ENCODE measurements at regions not wholly inside any gene's neighbourhood (a gene's known extent, or its start where the extent isn't known, plus 50 kb on each side); places are given as distances from the start of the nearest gene placed in this dataset.

DNA sequence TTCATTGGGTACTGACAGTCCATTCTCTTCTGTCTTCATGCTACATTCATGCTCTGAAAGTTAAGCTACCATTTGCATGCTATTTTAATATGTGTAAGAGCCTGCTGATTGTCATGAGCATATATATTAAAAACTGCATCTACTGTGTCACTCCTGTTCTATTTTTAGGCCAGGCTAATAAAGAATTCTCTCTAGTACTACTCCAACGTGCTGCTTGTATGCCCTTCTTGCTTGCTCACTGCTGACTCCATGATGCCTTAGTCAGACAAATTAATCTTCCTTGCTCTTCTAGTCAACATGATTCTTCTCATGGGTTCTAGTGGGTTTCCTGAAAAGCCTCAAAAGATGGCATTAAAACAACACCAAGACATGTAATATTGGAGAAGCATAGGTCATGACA lies 1600.1 kb downstream of the DPP10 start:
- no peaks in the 10 kb centered on the region for H3K27me3 ChIP-seq (replicated peaks in 1 of 2; ENCODE audit: control insufficient read depth in 2 of 2, insufficient read depth in 2 of 2, low read length in 1 of 2)
- POLR2A ChIA-PET: no interaction called here
- intact Hi-C loops (cut with micrococcal nuclease; ENCODE audit: unreplicated experiment): no loop called here
- no peaks in the 10 kb centered on the region for H3K4me1 ChIP-seq (ENCODE audit: control insufficient read depth, insufficient read depth, low read length)
- FAIRE-seq (no peak), DNase-seq (ENCODE audit: low read depth, low spot score) (no peak), ATAC-seq (no peak)
- H3K9me3 ChIP-seq (replicated peaks; ENCODE audit: control insufficient read depth, insufficient read depth, low read length): no peaks in the 10 kb centered on the region
- CTCF ChIA-PET: interaction anchor here (1.8 kb wide), 1 partner anchor 17 kb away, joined by 4 read pairs; no protein-coding TSS in a partner anchor
- no peak overlapping the region for H2AFZ ChIP-seq (ENCODE audit: control insufficient read depth, low read depth, low read length)
- in situ Hi-C loops (cut with MboI): no loop called here
- RAD21 ChIA-PET (ENCODE audit: unreplicated experiment): no interaction called here
- SMC1A ChIA-PET (ENCODE audit: uncharacterized antibody, unreplicated experiment): no interaction called here
- H3K9ac ChIP-seq (ENCODE audit: control insufficient read depth, insufficient read depth, low read length): no peak overlapping the region
- TF ChIP-seq ATF7 (IDR thresholded peaks at IDR 0.05; ENCODE audit: low read depth) (no peak), TAF1 (IDR thresholded peaks at IDR 0.05; ENCODE audit: borderline replicate concordance, low read depth, low read length) (no peak), MYC (IDR thresholded peaks at IDR 0.05; ENCODE audit: insufficient read depth, insufficient read length, insufficient replicate concordance, low read length, severe bottlenecking) (no peak)
- H3K79me2 ChIP-seq (ENCODE audit: control insufficient read depth, insufficient read depth, low read length): no peaks in the 10 kb centered on the region
- 0% methylated on average over 1 of the region's 1 CpG for WGBS (ENCODE audit: insufficient coverage, insufficient replicate concordance, low lambda C conversion rate, missing lambda C conversion rate)
- no peak overlapping the region for H3K4me2 ChIP-seq (ENCODE audit: control insufficient read depth, insufficient read depth)
- H3K36me3 ChIP-seq (ENCODE audit: control insufficient read depth in 2 of 2, insufficient read depth in 2 of 2, low read length in 1 of 2): no peaks in the 10 kb centered on the region
- no peaks in the 10 kb centered on the region for H4K20me1 ChIP-seq (ENCODE audit: control insufficient read depth, insufficient read depth)
- no TSS peak for BruUV-seq (replicated peaks)
- no peak overlapping the region for H3K27ac ChIP-seq (ENCODE audit: control insufficient read depth, insufficient read depth)
- no peak overlapping the region for H3K4me3 ChIP-seq

DNA sequence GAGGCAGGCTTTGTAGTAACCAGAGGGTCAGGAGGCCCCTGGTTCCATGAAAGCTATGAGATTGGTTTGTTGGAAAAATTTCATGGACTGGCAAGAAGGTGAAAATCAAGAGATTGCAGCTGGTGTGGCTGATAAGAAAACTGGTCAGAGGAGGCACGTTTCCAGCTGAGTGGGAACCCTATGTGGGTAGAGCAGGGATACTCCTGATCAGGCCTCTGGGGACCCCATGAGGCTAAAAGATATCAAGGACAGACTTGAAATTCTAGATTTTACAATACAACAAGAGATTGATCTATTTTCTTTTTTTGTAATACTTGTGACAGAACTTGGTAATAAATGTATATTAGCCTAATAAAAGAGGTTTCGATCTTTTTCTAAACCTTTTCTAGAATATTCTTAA lies 1615.1 kb downstream of the DPP10 start:
- no TSS peak for BruUV-seq (replicated peaks)
- DNase-seq (ENCODE audit: low read depth, low spot score): no peak
- ChIA-PET SMC1A (ENCODE audit: uncharacterized antibody, unreplicated experiment) (no interaction called here), RAD21 (ENCODE audit: unreplicated experiment) (no interaction called here), CTCF (no interaction called here), POLR2A (no interaction called here)
- no peak for ATAC-seq
- H3K9me3 ChIP-seq (replicated peaks; ENCODE audit: control insufficient read depth, insufficient read depth, low read length): no peaks in the 10 kb centered on the region
- in situ Hi-C loops (cut with MboI) (no loop called here), intact Hi-C loops (cut with micrococcal nuclease; ENCODE audit: unreplicated experiment) (no loop called here)
- H4K20me1 ChIP-seq (ENCODE audit: control insufficient read depth, insufficient read depth): no peaks in the 10 kb centered on the region
- no peaks in the 10 kb centered on the region for H3K36me3 ChIP-seq (ENCODE audit: control insufficient read depth in 2 of 2, insufficient read depth in 2 of 2, low read length in 1 of 2)
- no peaks in the 10 kb centered on the region for H3K79me2 ChIP-seq (ENCODE audit: control insufficient read depth, insufficient read depth, low read length)
- no peak overlapping the region for H3K4me2 ChIP-seq (ENCODE audit: control insufficient read depth, insufficient read depth)
- no peak for TF ChIP-seq BRCA1 (IDR thresholded peaks at IDR 0.05; ENCODE audit: low read depth, low read length)
- TF ChIP-seq, protein P1, sequence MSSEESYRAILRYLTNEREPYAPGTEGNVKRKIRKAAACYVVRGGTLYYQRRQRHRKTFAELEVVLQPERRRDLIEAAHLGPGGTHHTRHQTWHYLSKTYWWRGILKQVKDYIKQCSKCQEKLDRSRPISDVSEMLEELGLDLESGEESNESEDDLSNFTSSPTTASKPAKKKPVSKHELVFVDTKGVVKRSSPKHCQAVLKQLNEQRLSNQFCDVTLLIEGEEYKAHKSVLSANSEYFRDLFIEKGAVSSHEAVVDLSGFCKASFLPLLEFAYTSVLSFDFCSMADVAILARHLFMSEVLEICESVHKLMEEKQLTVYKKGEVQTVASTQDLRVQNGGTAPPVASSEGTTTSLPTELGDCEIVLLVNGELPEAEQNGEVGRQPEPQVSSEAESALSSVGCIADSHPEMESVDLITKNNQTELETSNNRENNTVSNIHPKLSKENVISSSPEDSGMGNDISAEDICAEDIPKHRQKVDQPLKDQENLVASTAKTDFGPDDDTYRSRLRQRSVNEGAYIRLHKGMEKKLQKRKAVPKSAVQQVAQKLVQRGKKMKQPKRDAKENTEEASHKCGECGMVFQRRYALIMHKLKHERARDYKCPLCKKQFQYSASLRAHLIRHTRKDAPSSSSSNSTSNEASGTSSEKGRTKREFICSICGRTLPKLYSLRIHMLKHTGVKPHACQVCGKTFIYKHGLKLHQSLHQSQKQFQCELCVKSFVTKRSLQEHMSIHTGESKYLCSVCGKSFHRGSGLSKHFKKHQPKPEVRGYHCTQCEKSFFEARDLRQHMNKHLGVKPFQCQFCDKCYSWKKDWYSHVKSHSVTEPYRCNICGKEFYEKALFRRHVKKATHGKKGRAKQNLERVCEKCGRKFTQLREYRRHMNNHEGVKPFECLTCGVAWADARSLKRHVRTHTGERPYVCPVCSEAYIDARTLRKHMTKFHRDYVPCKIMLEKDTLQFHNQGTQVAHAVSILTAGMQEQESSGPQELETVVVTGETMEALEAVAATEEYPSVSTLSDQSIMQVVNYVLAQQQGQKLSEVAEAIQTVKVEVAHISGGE (CRISPR knock-in tag; IDR thresholded peaks at IDR 0.05): no peak
- no peak for TF ChIP-seq ZNF384 (IDR thresholded peaks at IDR 0.05; ENCODE audit: borderline replicate concordance, low read depth, low read length)
- TF ChIP-seq TBL1XR1 (IDR thresholded peaks at IDR 0.05; ENCODE audit: low read depth, low read length): no peak
- no peak overlapping the region for H3K9ac ChIP-seq (ENCODE audit: control insufficient read depth, insufficient read depth, low read length)
- WGBS (ENCODE audit: insufficient coverage, insufficient replicate concordance, low lambda C conversion rate, missing lambda C conversion rate): 15% methylated on average over 2 of the region's 2 CpGs
- FAIRE-seq: no peak
- H3K4me1 ChIP-seq (ENCODE audit: control insufficient read depth, insufficient read depth, low read length): no peaks in the 10 kb centered on the region
- H3K27me3 ChIP-seq (replicated peaks in 1 of 2; ENCODE audit: control insufficient read depth in 2 of 2, insufficient read depth in 2 of 2, low read length in 1 of 2): no peaks in the 10 kb centered on the region
- H3K4me3 ChIP-seq: no peak overlapping the region
- H2AFZ ChIP-seq (ENCODE audit: control insufficient read depth, low read depth, low read length): no peak overlapping the region
- H3K27ac ChIP-seq (ENCODE audit: control insufficient read depth, insufficient read depth): no peak overlapping the region

Measured in GM12878 (cell line).